ENCODE measurements at regions not wholly inside any gene's neighbourhood (a gene's known extent, or its start where the extent isn't known, plus 50 kb on each side); places are given as distances from the start of the nearest gene placed in this dataset.

GRCh38 chr2:120438301-120439066, 92.5 kb downstream of the INHBB start:
- Histone ChIP-seq H3K9me2 (replicated peaks; ENCODE audit: low read length) (no peaks in the 10 kb centered on the region), H3K4me2 (ENCODE audit: low read length) (no peak overlapping the region), H3K4me3 (ENCODE audit: low read length) (no peak overlapping the region), H3K9me3 (ENCODE audit: low read length) (no peaks in the 10 kb centered on the region), H3K27me3 (ENCODE audit: low read length) (no peaks in the 10 kb centered on the region), H3F3A (ENCODE audit: low read length, unreplicated experiment) (no peaks in the 10 kb centered on the region), H3K9ac (ENCODE audit: low read length) (no peak overlapping the region), H3K4me1 (ENCODE audit: insufficient read depth, low read length) (peaks cover 35% of the 10 kb centered on the region), H3K79me2 (ENCODE audit: low read length) (no peaks in the 10 kb centered on the region), H2AFZ (ENCODE audit: low read length) (no peak overlapping the region), H3K27ac (ENCODE audit: low read length) (no peak overlapping the region), H4K20me1 (ENCODE audit: low read length) (no peaks in the 10 kb centered on the region), H3K36me3 (ENCODE audit: low read depth, low read length) (no peaks in the 10 kb centered on the region)
- no TSS peak for BruUV-seq (replicated peaks)
- ChIA-PET CTCF (no interaction called here), POLR2A (ENCODE audit: unreplicated experiment) (no interaction called here)
- intact Hi-C loops (cut with micrococcal nuclease) = no loop called here
- TF ChIP-seq EZH2phosphoT487 (IDR thresholded peaks at IDR 0.05; ENCODE audit: borderline replicate concordance, low read length) (no peak), CTCF (conservative IDR thresholded peaks at IDR 0.05; ENCODE audit: low read depth, low read length) (no peak), EZH2 (IDR thresholded peaks at IDR 0.05; ENCODE audit: low read length, unreplicated experiment) (no peak)
- DNase-seq (no peak), ATAC-seq (no peak)

GRCh38 chr2:120439067-120439368, 93.1 kb downstream of the INHBB start:
- Histone ChIP-seq H3K27ac (ENCODE audit: low read length) (no peak overlapping the region), H3K79me2 (ENCODE audit: low read length) (no peaks in the 10 kb centered on the region), H3K4me2 (ENCODE audit: low read length) (no peak overlapping the region), H3K27me3 (ENCODE audit: low read length) (no peaks in the 10 kb centered on the region), H3K9ac (ENCODE audit: low read length) (no peak overlapping the region), H3K9me2 (replicated peaks; ENCODE audit: low read length) (no peaks in the 10 kb centered on the region), H3K9me3 (ENCODE audit: low read length) (no peaks in the 10 kb centered on the region), H3K4me1 (ENCODE audit: insufficient read depth, low read length) (peaks cover 35% of the 10 kb centered on the region), H4K20me1 (ENCODE audit: low read length) (no peaks in the 10 kb centered on the region), H3K36me3 (ENCODE audit: low read depth, low read length) (no peaks in the 10 kb centered on the region), H2AFZ (ENCODE audit: low read length) (no peak overlapping the region), H3K4me3 (ENCODE audit: low read length) (no peak overlapping the region), H3F3A (ENCODE audit: low read length, unreplicated experiment) (no peaks in the 10 kb centered on the region)
- CTCF ChIA-PET = no interaction called here
- POLR2A ChIA-PET (ENCODE audit: unreplicated experiment) = no interaction called here
- TF ChIP-seq EZH2 (IDR thresholded peaks at IDR 0.05; ENCODE audit: low read length, unreplicated experiment) (no peak), CTCF (conservative IDR thresholded peaks at IDR 0.05; ENCODE audit: low read depth, low read length) (no peak), EZH2phosphoT487 (IDR thresholded peaks at IDR 0.05; ENCODE audit: borderline replicate concordance, low read length) (no peak)
- DNase-seq = no peak
- BruUV-seq (replicated peaks) = no TSS peak
- intact Hi-C loops (cut with micrococcal nuclease) = no loop called here
- no peak for ATAC-seq

DNA sequence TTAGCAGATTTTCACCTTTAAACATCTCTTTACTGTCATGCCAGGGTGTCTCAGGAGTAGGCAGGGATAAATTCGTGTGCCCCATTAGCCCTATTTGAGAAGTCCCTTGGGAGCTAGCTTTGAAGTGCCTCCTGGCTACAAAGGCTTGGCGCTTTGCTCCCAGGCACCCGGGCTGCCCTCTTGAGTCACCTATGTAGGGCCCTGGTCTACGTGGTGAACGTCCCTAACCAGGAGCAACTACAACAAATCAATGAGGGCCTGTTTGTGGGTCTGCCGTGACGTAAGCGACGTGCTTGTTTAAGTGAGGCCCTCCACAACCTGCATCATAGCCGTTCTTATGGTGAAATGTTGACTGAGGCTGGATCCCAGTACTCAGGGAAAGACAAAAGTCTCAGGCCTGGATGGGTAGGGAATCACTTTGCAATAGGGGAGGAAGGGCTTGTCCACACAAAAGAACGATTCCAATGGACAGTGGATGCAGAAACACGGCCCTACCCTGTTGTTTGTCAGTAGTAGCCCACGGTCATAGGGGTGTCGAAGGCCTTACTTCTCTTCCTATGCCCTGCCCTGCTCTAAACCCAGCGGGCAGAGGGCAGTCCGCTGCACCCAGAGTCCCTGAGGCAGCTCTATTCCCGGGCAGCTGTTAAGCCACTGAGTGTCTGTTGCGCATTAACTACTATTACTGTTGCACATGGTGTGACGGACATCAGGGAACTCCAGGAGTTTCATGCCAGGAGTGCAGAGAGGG, 93.9 kb downstream of the INHBB start:
- CTCF ChIA-PET = no interaction called here
- H3K4me2 ChIP-seq (ENCODE audit: low read length) = no peak overlapping the region
- H3K4me1 ChIP-seq (ENCODE audit: insufficient read depth, low read length) = peaks cover 35% of the 10 kb centered on the region
- H3K4me3 ChIP-seq (ENCODE audit: low read length) = no peak overlapping the region
- H3F3A ChIP-seq (ENCODE audit: low read length, unreplicated experiment) = no peaks in the 10 kb centered on the region
- no peak for TF ChIP-seq CTCF (conservative IDR thresholded peaks at IDR 0.05; ENCODE audit: low read depth, low read length)
- TF ChIP-seq EZH2phosphoT487 (IDR thresholded peaks at IDR 0.05; ENCODE audit: borderline replicate concordance, low read length) = no peak
- TF ChIP-seq EZH2 (IDR thresholded peaks at IDR 0.05; ENCODE audit: low read length, unreplicated experiment) = no peak
- no peaks in the 10 kb centered on the region for H3K27me3 ChIP-seq (ENCODE audit: low read length)
- H3K27ac ChIP-seq (ENCODE audit: low read length) = no peak overlapping the region
- ATAC-seq (no peak), DNase-seq (no peak)
- POLR2A ChIA-PET (ENCODE audit: unreplicated experiment) = no interaction called here
- no peak overlapping the region for H3K9ac ChIP-seq (ENCODE audit: low read length)
- no peaks in the 10 kb centered on the region for H3K36me3 ChIP-seq (ENCODE audit: low read depth, low read length)
- no peaks in the 10 kb centered on the region for H3K9me3 ChIP-seq (ENCODE audit: low read length)
- intact Hi-C loops (cut with micrococcal nuclease) = no loop called here
- H3K9me2 ChIP-seq (replicated peaks; ENCODE audit: low read length) = no peaks in the 10 kb centered on the region
- H4K20me1 ChIP-seq (ENCODE audit: low read length) = no peaks in the 10 kb centered on the region
- no TSS peak for BruUV-seq (replicated peaks)
- no peak overlapping the region for H2AFZ ChIP-seq (ENCODE audit: low read length)
- H3K79me2 ChIP-seq (ENCODE audit: low read length) = no peaks in the 10 kb centered on the region

Measured in PC-3 (cell line).